Fibroblast of pulmonary artery (primary cell): ENCODE measurements at regions not wholly inside any gene's neighbourhood (a gene's known extent, or its start where the extent isn't known, plus 50 kb on each side); places are given as distances from the start of the nearest gene placed in this dataset.

Experiments used
- DNase-seq: peaks from one replicate; pipeline ENCODE4 v3.0.0-alpha.2; 2010; ENCODE audit warnings: low read depth
- H3K4me3 ChIP-seq: replicated peaks from 2 replicates; pipeline ENCODE4 v1.5.1; 2011; ENCODE audit warnings: low read depth, mild to moderate bottlenecking, control low read depth, low read length, moderate library complexity
- TF ChIP-seq, protein P1 (sequence below): IDR thresholded peaks from 2 replicates; pipeline ENCODE4 v1.5.1; 2011; ENCODE audit warnings: mild to moderate bottlenecking, control low read depth, low read length, inconsistent platforms; ENCODE audit errors: missing control alignments

DNA sequence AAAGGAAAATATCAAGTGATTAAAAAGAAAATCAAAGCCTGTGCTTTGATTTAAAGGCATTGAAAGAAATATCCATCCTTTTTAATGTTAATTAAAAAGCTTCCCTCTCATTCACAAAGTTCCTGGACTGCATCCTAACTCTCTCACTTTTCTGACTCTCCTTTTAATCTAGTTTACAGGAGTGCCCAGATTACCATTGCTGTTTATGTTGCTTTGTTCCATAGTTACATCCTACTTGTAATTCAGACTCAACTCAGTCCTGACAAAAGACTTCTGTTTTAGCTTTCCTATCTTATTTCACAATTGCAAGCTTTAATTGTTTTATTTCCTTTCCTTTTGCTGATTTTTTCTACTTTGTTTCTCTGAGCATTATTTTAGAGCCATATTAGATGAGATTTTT, 160.7 kb upstream of the DTNA start:
- H3K4me3 ChIP-seq, result no peak overlapping the region
- no peak for DNase-seq
- TF ChIP-seq, protein P1, sequence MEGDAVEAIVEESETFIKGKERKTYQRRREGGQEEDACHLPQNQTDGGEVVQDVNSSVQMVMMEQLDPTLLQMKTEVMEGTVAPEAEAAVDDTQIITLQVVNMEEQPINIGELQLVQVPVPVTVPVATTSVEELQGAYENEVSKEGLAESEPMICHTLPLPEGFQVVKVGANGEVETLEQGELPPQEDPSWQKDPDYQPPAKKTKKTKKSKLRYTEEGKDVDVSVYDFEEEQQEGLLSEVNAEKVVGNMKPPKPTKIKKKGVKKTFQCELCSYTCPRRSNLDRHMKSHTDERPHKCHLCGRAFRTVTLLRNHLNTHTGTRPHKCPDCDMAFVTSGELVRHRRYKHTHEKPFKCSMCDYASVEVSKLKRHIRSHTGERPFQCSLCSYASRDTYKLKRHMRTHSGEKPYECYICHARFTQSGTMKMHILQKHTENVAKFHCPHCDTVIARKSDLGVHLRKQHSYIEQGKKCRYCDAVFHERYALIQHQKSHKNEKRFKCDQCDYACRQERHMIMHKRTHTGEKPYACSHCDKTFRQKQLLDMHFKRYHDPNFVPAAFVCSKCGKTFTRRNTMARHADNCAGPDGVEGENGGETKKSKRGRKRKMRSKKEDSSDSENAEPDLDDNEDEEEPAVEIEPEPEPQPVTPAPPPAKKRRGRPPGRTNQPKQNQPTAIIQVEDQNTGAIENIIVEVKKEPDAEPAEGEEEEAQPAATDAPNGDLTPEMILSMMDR, result no peak

DNA sequence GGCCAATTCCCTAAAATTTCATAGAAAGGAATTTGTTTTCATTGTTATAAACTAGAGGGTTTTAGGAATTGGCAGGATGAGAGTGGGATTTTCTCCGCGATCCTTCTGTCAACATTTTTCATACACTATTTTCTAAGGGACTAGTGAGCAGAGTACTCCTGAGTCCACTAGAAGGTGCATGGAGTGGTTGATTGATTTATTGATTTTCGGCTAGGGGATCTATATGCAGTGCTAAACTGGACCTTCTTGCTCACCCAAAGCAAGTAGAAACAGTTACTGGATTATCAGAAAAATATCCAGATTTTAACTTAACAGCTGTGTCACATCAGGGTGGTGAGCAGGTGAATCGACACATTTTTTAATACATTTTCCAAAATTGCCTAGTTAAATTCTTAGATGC, 159.9 kb upstream of the DTNA start:
- no peak overlapping the region for H3K4me3 ChIP-seq
- DNase-seq, result no peak
- TF ChIP-seq, protein P1, result no peak

DNA sequence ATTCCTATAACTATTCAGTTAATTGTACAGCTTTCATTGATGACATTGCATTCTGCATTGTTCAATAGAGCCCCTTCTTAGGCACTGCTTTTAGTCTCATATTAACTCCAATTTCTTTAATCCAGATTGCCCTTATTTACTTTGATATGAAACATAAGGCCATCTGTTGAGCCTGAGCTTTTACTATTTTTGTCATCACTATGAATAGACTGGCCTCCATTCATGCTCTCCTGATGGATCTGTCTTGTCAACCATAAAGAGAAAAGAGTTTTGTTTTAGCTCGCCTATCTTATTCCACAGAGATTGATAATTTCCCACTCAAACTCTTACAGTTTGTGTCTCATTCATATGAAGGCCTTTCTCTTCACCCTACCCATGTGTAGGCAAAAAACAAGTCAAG, 159.2 kb upstream of the DTNA start:
- TF ChIP-seq, protein P1, result no peak
- H3K4me3 ChIP-seq, result no peak overlapping the region
- no peak for DNase-seq

DNA sequence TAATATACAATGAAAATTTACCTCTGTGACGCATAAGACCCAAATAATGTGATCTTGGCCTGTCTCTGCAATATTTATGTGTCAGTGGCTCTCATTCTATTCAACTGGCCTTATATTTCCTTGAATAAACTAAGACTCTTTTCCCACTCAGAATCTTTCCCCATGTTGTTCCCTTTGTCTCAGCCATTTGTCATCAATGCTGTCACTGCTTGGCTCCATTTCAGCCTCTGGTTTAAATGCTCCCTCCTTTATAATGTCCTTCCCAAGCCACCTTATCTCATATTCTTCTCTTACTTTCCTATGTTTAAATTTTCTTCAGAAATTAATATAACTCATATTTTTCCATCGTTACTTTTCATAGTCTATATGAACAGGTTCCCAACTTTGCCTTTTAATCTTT, 158.3 kb upstream of the DTNA start:
- no peak overlapping the region for H3K4me3 ChIP-seq
- TF ChIP-seq, protein P1, result no peak
- DNase-seq, result no peak

DNA sequence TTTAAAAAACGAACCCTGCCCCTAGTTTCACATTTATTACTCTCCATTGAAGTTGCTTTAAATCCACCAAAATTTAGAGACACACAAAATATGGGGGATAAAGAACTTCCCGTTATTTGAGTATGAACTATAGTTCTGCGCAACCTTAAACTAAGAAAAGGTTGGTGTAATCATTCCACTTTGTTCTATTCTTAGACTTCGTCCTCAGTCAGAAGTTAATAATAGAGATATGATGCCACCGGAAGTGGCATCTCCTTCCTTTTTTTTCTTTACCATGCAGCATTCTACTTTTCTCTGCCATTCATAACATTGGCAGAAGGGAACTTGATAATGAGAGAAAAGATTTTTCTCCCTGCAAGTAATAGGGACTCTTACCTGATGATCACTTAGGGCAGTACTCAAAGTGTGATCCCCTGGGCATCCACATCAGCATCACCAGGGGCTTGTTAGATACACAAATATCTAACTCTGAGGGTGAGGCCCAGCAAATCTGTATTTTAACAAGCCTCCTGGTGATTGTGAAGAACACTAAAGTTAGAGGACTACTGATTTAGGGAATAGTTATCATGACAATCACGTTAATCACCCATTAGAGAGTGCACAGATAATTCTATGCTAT, 147.7 kb upstream of the DTNA start:
- DNase-seq, result no peak
- H3K4me3 ChIP-seq, result no peak overlapping the region
- TF ChIP-seq, protein P1, result no peak

DNA sequence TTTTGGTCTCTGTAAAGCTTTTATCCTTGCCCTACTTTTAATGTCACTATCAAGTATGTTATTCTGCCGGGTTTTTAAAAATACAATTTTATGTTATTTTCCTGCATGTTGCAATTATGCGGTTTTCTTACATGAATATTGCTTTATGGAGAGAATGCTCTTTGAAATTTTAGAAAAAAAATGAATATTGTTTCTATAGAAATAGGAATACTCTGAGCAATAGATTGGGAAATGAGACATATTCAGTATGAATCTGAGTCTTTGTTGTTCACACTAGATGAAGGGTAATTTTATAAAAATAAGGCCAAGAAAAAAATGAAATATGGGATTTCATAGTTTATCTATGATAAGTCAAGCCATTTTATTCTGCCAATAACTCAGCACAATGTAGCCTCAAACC, 142.2 kb upstream of the DTNA start:
- no peak for DNase-seq
- no peak overlapping the region for H3K4me3 ChIP-seq
- TF ChIP-seq, protein P1, result no peak

DNA sequence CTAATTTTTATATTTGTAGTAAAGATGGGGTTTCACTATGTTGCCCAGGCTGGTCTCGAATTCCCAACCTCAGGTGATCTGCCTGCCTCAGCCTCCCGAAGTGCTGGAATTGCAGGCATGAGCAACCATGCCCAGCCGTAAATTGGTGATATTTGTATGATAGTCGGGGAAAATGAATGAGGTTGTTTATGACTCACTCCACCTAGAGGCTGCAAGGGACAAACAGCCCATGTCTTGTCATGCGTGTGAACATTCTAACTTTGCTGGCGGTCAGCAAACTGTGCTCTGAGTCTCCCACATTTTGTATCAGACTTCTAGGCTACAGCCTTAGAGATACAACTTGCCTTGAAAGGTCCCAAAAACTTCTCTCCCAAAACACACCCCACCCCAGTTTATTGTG, 133.5 kb upstream of the DTNA start:
- no peak for DNase-seq
- TF ChIP-seq, protein P1, result no peak

More for the DNA sequence above, 133.5 kb upstream of the DTNA start:
- no peak overlapping the region for H3K4me3 ChIP-seq
